ENCODE measurements at regions not wholly inside any gene's neighbourhood (a gene's known extent, or its start where the extent isn't known, plus 50 kb on each side); places are given as distances from the start of the nearest gene placed in this dataset.

DNA sequence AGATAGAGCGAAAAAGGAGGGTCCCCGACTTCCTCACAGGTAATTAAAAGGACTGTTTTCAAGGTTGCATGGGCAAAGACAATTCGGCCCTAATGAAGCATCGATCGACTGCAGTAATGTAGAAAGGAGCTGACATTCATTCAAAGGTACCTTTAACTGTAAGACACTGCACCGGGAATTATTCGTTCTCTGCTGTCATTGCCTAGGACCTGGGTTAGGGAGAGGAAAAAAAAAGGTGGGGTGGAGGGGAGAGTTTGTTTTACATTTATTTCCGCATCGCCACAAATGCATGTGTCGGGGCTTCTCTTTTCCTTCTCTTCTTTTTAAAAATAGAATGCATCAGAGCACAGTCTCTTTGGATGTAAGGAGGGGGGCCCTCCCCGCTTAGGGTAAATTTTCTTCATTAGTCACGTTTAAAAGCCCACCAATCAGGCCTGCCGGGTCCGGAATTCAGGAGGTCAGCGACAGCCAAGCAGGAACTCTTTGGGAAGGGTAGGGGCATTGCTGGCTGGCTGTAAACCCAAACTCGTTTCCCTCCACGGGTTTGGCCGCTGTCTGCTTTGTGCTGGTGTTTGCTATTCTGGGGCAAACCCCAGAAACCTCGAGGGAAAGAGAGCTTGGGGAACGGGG lies 496.2 kb upstream of the ZFHX3 start:
- Histone ChIP-seq H3K9me3 (replicated peaks) (no peaks in the 10 kb centered on the region), H3K4me3 (no peak overlapping the region), H3K36me3 (no peaks in the 10 kb centered on the region), H3K27me3 (no peaks in the 10 kb centered on the region), H3K27ac (no peak overlapping the region), H3K4me1 (no peaks in the 10 kb centered on the region)
- no peak for DNase-seq

DNA sequence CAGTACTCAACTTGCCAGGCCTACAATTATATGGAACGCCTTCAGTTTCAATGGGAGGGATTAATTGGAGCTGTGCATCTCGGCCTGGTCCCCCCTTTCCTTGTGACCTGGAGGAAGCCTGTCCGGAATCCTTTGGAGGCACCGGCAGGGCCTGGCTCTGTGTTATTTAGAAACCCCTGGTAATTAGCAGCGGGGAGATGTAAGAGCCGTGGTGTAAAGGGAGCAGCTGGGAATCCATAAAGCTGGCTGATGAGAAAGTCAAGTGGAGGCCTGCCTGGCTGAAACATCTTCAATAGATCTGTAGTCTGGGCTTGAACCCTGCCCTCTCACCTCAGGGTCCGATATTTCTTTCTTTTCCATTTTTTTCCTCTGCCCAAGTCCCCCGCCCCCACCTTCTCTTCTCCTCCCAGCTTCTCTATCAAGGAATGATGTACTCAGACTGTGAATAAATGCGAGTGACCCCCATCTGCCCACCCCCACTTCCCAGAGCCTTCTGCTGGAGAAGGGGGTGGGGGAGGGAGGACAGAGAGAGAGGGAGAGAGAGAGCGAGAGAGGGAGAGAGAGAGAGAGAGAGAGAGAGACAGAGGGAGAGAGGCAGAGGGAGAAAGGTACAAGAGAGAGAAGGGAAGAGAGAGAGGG lies 495.5 kb upstream of the ZFHX3 start:
- no peaks in the 10 kb centered on the region for H3K27me3 ChIP-seq
- no peak overlapping the region for H3K4me3 ChIP-seq
- no peaks in the 10 kb centered on the region for H3K9me3 ChIP-seq (replicated peaks)
- no peaks in the 10 kb centered on the region for H3K4me1 ChIP-seq
- H3K36me3 ChIP-seq: no peaks in the 10 kb centered on the region
- no peak overlapping the region for H3K27ac ChIP-seq
- no peak for DNase-seq

DNA sequence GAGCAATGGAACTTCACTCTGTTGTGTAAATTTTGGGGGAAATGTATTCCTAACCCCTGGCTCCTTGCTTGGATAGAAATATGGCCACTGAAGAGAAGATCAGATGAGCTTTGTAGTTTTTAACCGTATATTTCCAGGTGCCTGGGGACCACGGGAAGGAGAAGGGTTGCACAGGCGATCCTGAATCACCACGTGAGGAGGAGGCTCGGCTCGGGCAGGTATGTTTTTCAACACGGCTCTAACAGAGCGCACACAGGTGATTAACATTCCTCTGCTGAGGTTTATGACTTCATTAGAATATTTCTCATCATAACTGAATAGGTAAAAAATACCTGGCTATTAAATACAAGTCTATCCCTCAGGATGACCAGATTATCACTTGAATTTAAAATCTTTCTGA lies 495.0 kb upstream of the ZFHX3 start:
- Histone ChIP-seq H3K4me1 (no peaks in the 10 kb centered on the region), H3K9me3 (replicated peaks) (no peaks in the 10 kb centered on the region), H3K27me3 (no peaks in the 10 kb centered on the region), H3K27ac (no peak overlapping the region), H3K36me3 (no peaks in the 10 kb centered on the region), H3K4me3 (no peak overlapping the region)
- DNase-seq: no peak

DNA sequence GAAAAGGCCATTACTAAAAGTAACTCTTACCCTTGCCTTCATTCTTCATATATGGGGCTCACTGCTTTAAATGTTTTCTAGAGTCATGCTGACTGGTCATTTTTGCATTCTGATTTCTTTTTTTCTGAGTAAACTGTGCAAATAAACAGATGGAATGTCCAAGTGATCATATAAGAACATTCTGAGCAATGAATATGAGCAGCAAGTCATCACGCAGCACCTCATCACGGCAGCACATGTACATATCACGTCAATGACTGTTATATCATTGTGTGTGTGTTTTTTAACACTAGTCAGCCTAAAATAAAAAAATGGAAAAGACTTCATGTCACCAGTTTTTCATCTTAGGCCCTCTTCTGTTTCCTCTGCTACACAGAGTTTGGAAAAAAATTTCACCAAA lies 490.0 kb upstream of the ZFHX3 start:
- H3K4me3 ChIP-seq: no peak overlapping the region
- no peak for DNase-seq

DNA sequence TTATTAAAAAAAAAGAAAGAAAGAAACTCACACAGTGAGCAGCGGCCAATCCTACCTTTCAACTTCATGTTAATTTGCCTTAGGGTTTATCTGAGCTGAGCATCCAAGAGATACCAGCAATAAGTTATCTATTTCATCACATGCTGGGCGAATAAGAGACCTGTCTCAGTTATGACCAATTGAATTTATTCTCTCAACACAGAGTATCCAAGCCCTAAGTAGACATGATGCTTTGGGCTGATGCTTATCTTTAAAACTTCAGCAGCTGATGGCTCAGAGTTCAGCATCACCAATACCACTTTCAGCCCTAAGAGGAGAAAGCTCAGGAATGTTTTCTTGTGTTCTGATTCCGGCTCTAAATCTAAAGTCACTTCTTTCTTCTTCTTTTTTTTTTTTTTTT lies 489.0 kb upstream of the ZFHX3 start:
- Histone ChIP-seq H3K9me3 (replicated peaks) (no peaks in the 10 kb centered on the region), H3K27ac (no peak overlapping the region), H3K36me3 (no peaks in the 10 kb centered on the region), H3K4me3 (no peak overlapping the region), H3K27me3 (no peaks in the 10 kb centered on the region), H3K4me1 (no peaks in the 10 kb centered on the region)
- no peak for DNase-seq

More for the DNA sequence above, 490.0 kb upstream of the ZFHX3 start:
- H3K36me3 ChIP-seq: no peaks in the 10 kb centered on the region
- no peaks in the 10 kb centered on the region for H3K27me3 ChIP-seq
- no peaks in the 10 kb centered on the region for H3K9me3 ChIP-seq (replicated peaks)
- no peaks in the 10 kb centered on the region for H3K4me1 ChIP-seq
- no peak overlapping the region for H3K27ac ChIP-seq

DNA sequence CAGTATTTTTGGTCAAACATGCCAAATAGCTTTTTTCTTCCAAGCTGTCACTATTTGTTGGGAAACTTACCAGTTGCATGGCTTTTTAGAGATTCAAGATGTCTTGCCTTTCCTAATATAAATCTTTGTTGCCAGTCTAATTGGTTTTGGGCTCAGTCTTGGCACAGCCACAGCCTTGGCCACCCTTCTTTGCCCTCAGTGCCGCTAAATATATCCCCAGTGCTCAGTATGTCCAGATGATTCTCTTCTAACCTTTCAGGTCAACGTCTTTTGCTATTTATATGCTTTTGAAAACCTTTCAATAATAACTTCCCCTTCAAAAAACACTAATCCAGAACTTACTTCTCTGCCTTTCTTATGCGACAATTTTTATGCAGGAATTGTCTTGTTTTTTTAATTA lies 483.1 kb upstream of the ZFHX3 start:
- no peaks in the 10 kb centered on the region for H3K4me1 ChIP-seq
- DNase-seq: no peak
- H3K27ac ChIP-seq: no peak overlapping the region
- H3K36me3 ChIP-seq: no peaks in the 10 kb centered on the region
- no peaks in the 10 kb centered on the region for H3K9me3 ChIP-seq (replicated peaks)
- no peak overlapping the region for H3K4me3 ChIP-seq
- no peaks in the 10 kb centered on the region for H3K27me3 ChIP-seq

DNA sequence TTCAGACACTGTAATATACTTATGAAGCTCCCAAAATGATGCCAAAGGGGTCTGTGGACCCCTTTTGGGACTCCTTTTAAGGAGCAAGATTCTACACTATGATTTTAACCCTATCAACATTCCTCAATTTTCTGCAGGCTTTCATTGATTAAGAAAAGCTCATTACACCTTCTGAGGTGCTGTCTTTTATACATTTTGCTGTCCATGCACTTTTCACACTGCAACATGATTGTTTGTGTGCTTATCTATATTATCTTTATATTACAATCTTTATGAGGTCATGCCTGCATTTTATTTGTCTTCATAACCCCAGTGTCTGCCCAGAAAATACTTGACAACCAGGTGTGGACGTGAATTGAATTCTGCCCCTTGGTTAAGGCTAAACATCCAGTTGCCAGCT lies 482.6 kb upstream of the ZFHX3 start:
- H3K27me3 ChIP-seq: no peaks in the 10 kb centered on the region
- no peak overlapping the region for H3K27ac ChIP-seq
- no peaks in the 10 kb centered on the region for H3K9me3 ChIP-seq (replicated peaks)
- no peak overlapping the region for H3K4me3 ChIP-seq
- no peaks in the 10 kb centered on the region for H3K36me3 ChIP-seq
- DNase-seq: no peak
- H3K4me1 ChIP-seq: no peaks in the 10 kb centered on the region

DNA sequence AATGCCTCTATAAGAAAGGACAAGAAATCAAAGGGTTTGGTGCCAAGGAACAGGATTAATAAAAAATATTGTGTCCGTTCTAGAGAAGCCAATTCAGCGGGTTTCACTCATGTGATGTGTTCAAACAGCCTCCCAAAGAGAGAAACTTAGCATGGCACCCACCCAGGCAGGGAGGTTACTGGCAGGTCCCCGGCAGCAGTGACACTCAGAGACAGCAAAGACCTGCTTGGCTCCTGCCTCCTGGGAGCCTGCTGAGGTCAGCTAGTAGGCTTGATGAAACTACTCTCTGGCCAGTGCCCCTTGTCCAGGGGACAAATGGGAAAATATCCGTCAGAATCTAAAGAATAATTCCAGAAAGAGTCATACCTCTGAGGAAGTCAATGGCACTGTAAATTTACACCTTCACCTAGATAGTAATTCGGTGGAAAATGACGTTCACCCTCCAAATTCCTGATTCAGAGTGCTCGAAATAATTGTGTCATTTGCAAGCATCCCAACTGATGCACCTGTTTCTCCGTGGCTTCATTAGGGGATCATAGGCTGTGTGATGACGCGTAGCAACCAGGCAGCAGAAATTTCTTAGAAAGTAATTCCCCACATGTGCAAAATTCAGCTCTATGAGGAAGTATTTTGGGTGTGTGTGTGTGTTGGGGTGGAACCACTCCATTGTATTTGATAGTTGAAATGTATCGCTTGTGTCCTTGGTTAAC lies 481.5 kb upstream of the ZFHX3 start:
- DNase-seq: no peak
- no peaks in the 10 kb centered on the region for H3K27me3 ChIP-seq
- no peaks in the 10 kb centered on the region for H3K4me1 ChIP-seq
- H3K27ac ChIP-seq: no peak overlapping the region
- H3K9me3 ChIP-seq (replicated peaks): no peaks in the 10 kb centered on the region
- no peaks in the 10 kb centered on the region for H3K36me3 ChIP-seq
- H3K4me3 ChIP-seq: no peak overlapping the region

DNA sequence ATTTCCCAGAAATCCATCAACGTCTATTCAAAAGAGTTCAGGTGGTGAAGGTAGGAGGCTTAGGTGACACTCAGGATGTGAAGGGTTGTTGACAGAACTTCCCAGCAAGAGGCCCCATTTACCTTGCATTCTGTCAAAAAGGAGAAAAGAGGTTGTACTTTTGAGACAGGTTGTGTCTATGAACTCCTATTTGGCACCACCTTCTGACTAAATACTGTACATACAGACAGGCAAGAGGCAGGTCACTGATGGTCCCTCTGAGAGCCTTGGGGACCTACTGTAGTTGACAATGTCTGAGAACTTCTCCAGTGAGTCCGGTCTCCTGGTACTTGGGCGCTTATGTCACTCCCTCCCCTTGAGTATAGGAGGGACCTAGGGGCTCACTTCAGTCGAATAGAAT lies 479.3 kb upstream of the ZFHX3 start:
- H3K4me1 ChIP-seq: no peaks in the 10 kb centered on the region
- H3K27ac ChIP-seq: no peak overlapping the region
- no peaks in the 10 kb centered on the region for H3K9me3 ChIP-seq (replicated peaks)
- no peak overlapping the region for H3K4me3 ChIP-seq
- no peak for DNase-seq
- no peaks in the 10 kb centered on the region for H3K36me3 ChIP-seq
- no peaks in the 10 kb centered on the region for H3K27me3 ChIP-seq

DNA sequence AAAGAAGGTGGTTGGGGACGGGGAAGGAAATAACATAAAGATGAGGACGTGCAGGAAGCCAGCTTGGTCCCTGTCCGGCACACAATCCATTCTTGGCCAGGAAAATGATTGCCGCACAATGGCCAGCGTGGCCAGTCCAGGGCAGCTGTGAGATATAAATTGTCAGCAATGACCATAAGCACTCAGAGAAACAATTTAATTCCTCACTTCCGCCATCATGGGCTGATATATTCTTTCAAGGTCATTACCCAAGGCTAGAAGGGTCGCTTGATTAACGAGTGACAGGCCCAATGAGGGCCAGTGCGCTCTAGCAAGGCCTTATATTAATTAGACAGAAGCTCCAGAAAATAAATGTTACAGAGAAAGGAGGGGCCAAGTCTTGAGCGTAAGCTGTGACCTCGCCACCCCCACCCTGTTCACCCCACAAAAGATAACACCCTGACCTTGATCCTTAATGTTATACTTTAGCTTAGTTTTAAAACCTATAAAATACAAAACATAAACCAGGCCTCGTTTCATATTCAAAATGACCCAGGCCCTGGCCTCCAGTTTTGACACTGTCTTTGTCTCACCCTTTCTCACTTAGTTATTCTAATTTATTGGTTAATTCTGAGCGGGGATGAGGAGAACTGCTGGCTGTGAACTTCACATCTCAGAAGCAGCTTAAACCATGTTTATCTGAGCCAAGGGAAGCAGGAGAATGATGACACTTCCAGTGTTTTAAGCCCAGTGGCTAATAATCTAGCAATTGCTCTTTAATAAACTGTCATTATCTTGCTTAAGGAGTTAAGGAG lies 478.3 kb upstream of the ZFHX3 start:
- no peak for DNase-seq
- no peak overlapping the region for H3K4me3 ChIP-seq
- no peaks in the 10 kb centered on the region for H3K9me3 ChIP-seq (replicated peaks)
- no peaks in the 10 kb centered on the region for H3K27me3 ChIP-seq
- no peaks in the 10 kb centered on the region for H3K4me1 ChIP-seq
- no peaks in the 10 kb centered on the region for H3K36me3 ChIP-seq
- H3K27ac ChIP-seq: no peak overlapping the region

DNA sequence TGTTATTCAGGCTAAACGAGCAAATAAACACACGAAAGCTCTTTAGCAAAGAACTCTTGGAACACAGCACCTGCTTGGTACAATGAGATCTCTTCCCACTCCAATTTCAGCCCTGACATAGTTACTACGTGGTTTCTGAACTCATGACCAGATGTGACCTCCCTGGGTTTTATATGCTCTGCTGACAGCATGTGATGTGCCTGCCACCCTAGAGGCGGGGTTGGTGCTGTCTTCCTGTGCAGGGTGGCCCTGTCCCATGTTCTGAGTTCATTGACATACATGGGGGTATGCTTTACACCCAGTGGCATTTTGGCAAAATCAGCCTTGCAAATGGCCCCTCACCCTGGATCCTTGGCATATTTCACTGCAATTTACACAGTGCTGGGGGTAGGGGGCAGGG lies 475.3 kb upstream of the ZFHX3 start:
- Histone ChIP-seq H3K4me3 (no peak overlapping the region), H3K27me3 (no peaks in the 10 kb centered on the region), H3K4me1 (no peaks in the 10 kb centered on the region), H3K9me3 (replicated peaks) (no peaks in the 10 kb centered on the region), H3K27ac (no peak overlapping the region), H3K36me3 (no peaks in the 10 kb centered on the region)
- no peak for DNase-seq

DNA sequence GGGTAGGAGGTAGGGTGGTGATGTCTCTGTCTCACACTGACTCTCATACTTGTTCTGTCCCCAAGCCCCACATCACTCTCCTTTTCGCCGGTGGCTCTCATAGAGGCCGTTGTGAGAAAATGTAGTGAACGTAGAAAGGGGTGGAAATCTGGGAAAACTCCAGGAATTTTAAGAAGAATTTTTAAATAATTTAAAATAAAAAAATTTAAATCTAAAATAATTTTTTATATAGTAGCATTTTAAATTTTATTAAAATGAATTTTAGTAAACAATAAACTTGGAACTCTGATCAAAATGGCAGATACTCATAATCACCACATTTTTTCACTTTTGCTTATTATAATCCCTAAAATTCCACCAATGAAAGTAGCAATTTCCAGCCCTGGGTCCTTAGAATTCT lies 473.6 kb upstream of the ZFHX3 start:
- Histone ChIP-seq H3K4me1 (no peaks in the 10 kb centered on the region), H3K4me3 (no peak overlapping the region), H3K27me3 (no peaks in the 10 kb centered on the region), H3K36me3 (no peaks in the 10 kb centered on the region), H3K27ac (no peak overlapping the region), H3K9me3 (replicated peaks) (no peaks in the 10 kb centered on the region)
- DNase-seq: no peak

DNA sequence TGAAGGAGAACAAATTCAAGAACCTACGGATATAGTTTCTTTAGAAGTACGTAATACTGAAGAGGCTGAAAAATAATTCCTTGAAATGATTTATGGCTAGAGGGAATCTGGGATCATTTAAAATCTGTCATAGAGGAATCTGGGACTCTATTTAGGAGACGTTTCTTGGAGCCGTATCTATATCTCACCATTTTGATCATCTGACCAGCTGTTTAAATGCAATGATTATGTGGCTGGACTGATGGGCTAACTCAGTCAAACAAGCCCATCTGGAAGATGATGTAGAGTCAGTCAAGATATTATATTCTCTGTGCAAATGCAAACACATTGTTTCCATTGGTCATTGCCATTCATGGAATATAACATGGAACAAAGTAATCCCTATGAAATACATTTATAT lies 467.7 kb upstream of the ZFHX3 start:
- Histone ChIP-seq H3K36me3 (no peaks in the 10 kb centered on the region), H3K9me3 (replicated peaks) (no peaks in the 10 kb centered on the region), H3K4me3 (no peak overlapping the region), H3K4me1 (no peaks in the 10 kb centered on the region), H3K27ac (no peak overlapping the region), H3K27me3 (no peaks in the 10 kb centered on the region)
- DNase-seq: no peak

DNA sequence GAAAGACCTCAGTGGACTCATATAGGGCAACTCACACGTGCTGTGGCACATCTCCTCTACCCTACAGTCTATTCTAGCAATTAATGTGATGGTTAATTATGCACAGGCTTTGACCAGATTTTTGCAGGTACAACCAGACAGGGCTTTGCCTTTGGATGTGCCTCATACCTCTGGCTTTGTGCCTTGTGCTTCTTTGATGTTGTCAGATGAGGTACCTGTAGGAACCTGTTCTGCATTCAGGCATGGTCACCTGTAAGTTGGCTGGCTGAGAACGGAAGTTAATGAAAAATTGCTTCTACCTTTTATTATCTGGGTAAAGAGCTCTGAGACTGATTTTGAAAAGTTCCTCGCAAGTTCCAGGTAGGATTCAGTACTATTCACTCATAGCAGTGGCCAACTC lies 462.9 kb upstream of the ZFHX3 start:
- no peak overlapping the region for H3K27ac ChIP-seq
- no peaks in the 10 kb centered on the region for H3K4me1 ChIP-seq
- H3K9me3 ChIP-seq (replicated peaks): no peaks in the 10 kb centered on the region
- no peak for DNase-seq
- H3K27me3 ChIP-seq: no peaks in the 10 kb centered on the region
- no peaks in the 10 kb centered on the region for H3K36me3 ChIP-seq
- no peak overlapping the region for H3K4me3 ChIP-seq

DNA sequence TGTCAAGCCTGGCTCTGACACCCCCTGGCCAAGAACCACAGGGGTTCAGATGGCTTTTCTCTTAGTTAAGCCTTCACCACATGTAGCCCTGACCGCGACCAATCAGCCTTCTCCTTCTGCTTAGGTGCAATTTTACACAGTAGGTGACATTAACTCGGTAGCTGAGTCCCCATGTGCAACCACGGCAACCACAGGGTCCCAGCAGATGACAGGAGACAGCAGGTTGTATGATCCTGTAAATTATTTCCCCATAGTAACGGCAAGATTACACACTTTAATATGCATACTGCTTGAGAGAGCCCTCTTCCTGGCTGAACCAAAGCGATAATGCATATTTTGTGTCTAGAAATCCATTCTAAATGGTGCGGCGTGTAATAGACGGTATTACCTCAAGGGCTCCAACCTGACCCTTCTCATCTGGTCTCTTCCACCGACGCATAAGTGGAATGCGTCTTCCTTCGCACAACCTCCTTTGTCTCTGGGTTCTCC lies 458.7 kb upstream of the ZFHX3 start:
- H3K4me1 ChIP-seq: no peaks in the 10 kb centered on the region
- H3K27ac ChIP-seq: no peak overlapping the region
- H3K9me3 ChIP-seq (replicated peaks): no peaks in the 10 kb centered on the region
- H3K36me3 ChIP-seq: no peaks in the 10 kb centered on the region
- H3K4me3 ChIP-seq: no peak overlapping the region
- no peaks in the 10 kb centered on the region for H3K27me3 ChIP-seq
- DNase-seq: no peak

Measured in SJCRH30 (cell line).